HG02588 (cell line): ENCODE measurements at regions not wholly inside any gene's neighbourhood (a gene's known extent, or its start where the extent isn't known, plus 50 kb on each side); places are given as distances from the start of the nearest gene placed in this dataset.

Experiments used
- ATAC-seq: cut with Tn5 transposase; IDR thresholded peaks from one replicate; pipeline ENCODE4 v1.9.1; 2021; ENCODE audit warnings: mild to moderate bottlenecking, moderate library complexity; ENCODE audit not compliant: unreplicated experiment

DNA sequence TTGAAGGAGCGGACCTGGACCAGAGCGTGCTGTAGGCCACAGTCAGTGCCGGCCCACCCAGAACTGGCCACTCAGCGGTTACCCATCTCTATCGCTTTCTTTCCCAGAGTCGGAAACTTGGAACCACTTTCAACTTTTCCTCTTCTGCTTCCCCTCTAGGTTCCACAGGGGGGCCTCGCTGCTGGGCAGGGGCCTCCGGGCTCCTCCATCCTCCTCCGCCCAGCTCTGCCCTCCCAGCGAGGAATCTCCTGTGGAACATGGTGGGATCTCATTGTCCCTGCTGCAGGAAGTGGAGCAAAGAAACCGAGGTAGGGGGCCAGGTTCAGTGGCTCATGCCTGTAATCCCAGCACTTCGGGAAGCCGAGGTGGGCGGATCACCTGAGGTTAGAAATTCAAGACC lies 139.2 kb downstream of the ETS2 start:
- ATAC-seq: no peak

DNA sequence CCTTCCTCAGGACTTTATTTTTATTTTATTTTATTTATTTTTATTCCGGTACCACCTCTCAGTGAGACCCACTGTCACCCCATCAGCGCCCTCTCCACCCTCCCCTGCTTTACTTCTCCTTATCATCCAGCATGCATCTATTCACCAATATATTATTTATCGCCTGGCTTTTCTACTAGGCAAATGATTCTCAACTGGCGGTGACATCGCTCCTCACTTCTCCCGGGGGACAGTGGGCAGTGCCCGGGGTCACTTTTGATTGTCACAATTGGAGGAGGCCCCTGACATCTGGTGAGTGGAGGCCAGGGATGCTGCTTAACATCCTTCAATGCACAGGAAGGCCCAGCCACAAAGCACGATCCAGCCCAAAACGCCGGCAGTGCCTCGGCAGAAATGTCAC lies 138.7 kb downstream of the ETS2 start:
- ATAC-seq: no peak

DNA sequence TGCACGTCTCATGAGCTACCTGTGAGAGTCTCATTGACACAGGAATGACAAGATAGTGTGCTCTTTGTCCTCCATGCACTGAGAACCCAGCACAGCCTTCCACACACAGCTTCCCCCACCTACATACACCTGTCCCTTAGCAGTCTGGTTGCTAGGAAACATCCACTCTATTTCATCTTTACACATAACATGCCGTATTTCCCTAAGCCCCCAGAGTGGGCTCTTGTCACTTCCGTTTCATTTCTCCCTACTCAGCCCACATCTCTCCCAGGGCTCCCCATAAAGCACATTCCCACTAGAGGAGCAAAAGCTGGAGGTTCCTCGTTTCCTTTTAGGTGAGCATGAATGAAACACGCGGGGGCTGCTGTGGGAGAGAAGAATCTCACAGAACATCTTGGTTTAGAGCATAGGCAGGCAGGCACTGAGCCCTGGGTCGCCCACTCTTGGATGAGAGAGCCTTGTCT lies 137.1 kb downstream of the ETS2 start:
- ATAC-seq: no peak

DNA sequence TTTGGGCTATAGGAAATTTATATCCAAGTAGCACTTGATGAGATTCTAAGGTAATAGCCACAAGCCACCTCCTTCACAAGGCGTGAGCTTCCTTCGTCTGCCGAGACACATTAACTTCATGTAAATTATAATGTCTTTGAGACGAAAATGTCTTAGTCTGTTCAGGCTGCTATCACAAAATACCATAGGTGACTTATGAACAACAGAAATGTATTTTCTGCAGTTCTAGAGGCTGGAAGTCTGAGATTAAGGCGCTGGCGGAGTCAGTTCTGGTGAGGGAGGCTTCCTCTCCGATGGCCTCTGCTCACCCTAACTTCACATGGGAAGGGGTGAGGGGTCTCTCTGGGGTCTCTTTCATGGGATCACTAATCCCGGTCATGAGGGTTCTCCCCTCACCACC lies 133.0 kb downstream of the ETS2 start:
- ATAC-seq: no peak

DNA sequence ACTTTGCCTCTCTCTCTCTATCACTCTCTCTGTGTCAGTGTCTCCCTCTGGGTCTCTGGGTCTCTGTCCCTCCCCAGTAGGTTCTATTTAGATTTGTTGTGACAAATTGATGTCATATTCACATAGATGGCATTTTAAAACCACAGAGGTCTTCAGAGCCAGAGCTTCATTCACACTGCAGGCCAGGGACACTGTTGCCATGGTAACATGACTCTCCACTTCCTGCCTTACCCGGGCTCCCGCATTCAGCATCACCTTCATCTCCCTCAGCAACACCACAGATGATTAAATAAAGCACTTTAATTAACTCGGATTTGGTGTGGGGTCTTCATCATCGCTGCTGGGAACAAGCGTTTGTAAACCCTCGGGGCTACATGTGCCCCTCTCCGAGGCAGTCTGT lies 132.6 kb downstream of the ETS2 start:
- no peak for ATAC-seq

DNA sequence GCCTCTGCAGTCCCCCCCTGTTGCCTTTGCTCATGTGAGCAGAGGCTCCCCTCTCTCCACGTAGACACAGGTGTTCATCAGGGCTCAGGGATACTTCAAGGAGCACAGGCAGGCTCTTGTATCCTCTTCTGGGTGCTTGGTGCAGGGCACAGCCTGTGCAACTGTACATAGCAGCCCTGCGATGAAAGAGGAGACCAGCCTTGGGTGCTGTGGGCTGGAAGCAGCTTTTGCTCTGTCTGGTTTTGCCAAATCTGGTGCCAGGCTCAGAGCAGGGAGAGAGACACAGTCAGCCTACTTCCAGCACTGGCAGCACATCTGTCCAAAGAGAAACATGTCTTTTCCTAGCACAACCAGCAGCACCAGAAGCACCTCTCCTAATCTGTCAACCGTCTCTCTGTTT lies 132.1 kb downstream of the ETS2 start:
- no peak for ATAC-seq

DNA sequence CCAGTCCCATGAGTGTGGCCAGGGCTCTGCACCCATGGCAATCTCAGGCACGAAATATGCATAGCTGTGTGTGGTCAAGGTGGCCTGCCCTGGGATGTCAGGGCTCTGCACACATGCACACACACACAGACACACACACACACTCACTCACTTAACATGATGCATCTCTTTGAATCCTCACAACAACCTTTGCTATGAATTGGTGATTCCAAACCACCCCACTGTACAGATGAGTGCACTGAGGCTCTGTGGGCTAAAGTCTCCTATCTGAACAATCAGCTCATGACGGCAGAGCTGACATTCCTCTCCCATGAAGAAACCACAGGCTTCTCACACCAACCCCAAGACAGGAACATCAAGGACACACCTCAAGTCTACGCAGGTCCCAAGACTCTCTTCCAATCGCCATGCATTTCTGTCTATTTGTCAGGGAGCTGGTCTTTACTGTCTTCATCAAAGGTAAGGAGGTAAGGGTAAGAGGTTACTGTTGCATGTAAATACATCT lies 131.6 kb downstream of the ETS2 start:
- ATAC-seq: no peak

DNA sequence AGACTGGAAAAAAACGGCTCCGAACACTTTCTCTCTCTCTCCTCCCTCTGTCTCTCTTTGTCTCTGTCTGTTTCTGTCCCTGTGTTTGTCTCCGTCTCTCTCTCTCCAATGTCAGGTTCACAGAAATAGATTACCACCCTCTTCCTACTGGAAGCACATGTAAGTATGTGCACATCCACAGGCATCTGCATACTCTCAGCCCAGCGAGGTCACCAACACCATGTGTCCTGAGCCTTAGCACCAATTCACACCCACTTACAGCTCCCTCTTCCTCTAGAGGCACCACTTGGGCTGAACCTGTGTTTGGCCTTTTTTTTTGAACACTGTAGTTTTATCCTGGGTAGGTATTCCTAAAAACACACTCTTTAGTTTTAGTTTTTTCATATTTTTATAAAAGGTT lies 130.5 kb downstream of the ETS2 start:
- no peak for ATAC-seq

DNA sequence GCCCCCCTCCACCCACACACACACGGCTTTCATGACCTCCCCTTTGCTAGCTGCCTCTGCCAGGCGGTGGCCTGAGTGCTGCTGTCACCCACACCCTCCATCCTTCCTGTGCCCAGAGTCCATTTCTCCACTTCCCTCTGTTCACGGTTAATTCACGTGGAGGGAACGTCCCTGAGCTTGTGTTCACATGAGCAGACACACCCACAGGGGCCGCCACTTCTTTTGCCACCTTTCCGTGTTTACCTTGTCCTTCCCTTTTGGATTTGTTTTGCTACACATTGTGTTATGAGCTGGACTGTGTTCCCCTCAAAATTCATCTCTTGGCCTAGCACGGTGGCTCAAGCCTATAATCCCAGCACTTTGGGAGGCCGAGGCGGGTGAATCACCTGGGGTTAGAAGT lies 128.0 kb downstream of the ETS2 start:
- no peak for ATAC-seq

DNA sequence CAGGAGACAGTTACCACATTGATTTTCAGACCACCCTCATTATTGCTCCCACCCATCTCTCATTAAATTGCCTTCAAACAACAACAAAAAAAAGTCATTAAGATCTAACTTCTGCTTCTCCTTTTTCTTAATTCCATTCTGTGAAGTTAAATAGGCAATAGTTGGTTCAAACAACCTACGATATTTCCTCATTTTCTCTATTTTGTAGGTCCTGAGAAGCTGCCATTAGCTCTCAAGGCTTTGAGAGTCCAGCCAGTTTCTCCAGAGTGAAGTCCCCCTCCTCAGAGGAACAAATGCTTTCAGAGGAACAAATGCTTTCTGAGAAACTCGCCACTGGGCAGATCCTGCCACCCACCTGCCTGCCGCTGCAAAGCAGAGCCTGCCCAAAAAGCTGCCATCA lies 125.6 kb downstream of the ETS2 start:
- ATAC-seq: no peak

DNA sequence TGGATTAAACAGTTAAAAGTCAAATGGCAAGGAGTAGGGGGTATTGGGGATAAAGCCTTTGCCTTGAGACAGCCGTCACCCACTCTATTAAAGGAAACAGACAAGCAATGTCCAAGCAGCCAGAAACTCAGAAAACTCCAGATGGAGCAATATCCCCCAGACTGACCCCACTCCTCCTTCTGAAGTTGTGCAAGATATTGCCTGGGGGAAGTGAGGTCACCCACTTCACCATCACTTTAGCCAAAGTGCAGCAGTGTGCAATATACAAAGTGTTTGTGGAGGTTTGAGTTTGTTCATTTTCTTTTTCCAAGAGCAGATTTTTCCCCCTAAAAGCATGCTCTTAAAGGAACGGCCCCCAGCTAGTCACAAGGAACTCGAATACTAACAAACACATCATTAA lies 125.1 kb downstream of the ETS2 start:
- no peak for ATAC-seq

DNA sequence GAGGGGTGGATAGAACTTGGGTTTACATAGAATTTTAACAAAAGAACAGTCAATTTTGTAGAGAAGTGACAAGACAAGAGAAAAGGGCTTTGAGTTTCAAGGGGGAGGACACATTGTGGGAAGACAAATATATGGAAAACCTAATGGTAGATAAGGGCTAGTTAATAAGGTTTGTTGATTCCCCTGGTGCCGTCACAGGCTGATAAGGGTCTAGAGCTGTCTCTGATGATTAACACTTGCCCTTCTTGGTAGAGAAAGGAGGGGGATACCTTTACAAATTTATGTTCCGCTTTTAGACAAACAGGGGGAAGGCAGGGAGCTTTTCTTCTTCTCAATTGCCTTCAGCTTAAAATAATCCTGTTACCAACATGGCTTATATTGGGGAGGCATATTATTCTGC lies 124.3 kb downstream of the ETS2 start:
- ATAC-seq: no peak

DNA sequence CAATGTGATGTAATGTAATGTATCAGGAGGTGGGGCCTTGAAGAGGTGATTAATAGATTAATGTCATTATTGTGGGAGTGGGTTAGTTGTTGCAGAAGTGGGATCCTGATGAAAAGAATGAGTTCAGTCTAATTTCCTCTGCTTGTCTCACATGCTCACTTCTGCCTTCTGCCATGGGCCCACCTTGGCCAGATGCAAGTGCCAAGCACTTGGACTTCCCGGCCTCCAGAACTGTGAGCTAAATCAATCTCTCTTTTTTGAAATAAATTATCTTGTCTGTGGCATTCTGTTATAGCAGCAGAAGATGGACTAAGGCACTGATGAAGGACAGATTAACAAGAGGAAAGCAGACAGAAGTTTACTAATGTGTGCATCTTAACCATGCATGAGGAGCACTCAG lies 123.9 kb downstream of the ETS2 start:
- ATAC-seq: no peak

DNA sequence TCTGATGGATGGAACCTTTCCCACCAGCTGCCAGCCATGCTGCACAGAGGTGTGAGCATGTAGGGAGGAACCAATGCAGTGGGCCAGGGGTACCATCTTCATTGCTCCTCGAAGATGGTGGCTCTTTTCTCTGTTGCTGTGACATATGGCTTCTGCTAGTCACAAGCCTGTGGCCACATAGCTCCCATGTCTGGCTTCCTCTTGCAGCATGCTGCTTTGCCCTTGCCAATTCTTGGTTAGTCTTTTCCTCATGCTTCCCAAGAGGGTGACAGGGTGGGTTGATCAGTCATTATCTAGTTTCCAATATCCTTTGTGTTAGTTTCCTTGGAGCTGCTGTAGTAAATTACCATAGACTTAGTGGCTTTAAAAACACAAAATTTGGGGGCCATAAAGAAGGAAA lies 123.4 kb downstream of the ETS2 start:
- ATAC-seq: no peak

DNA sequence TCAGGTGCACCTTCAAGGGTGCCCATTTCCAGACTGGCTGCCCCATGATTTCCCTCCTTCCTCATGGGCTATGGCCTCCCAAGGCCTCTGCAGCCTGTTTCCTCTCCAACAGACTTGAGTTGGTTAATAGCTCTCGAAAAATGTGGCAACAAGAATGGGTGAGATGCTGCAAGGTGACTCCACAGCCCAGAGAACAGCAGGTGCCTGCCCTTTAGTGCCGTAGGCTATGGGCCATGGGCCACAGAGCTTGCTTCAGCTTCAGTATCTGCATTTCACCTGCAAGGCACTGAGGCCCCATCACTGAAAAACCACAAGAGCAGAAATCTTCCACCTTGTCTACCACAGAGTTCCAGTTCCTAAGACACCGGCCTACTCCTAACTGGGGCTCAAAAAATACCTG lies 122.0 kb downstream of the ETS2 start:
- no peak for ATAC-seq

DNA sequence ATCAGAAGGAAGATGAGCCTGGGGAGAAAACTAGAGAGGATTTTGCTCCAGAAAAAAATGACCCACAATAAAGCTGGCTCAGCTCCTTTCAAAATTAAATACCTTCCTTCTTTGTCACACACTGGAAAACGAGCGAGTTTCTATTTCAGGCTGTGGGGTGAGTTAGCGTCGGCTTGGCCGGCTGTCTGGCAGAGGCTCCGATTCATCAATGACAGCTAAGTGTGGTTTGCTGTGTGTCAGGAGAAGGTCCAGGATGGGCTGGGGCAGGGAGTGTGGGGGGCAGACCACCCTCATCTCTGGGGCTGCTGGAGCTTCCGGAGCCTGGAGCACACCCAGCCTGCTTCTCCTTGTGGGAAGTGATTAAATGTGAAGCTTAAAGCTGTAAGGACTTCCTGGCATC lies 120.2 kb downstream of the ETS2 start:
- ATAC-seq: no peak

DNA sequence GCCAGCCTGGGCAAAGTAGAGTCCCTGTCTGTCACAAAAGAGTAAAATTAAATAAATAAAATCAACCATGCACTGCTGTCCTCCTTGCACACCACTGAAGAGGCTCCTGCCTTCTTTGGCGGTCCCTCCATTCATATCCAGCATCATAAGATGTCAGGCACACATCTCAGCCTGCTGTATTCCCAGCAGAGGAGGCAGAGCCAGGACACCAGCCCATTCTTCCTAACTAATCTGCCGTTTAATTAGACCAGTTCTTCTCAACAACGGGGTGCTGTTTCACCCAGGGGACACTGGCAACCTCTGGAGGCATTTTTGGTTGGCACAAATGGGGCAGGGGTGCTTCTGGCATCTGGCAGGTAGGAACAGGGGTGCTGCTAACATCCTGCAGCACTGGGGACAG lies 119.7 kb downstream of the ETS2 start:
- ATAC-seq: no peak

DNA sequence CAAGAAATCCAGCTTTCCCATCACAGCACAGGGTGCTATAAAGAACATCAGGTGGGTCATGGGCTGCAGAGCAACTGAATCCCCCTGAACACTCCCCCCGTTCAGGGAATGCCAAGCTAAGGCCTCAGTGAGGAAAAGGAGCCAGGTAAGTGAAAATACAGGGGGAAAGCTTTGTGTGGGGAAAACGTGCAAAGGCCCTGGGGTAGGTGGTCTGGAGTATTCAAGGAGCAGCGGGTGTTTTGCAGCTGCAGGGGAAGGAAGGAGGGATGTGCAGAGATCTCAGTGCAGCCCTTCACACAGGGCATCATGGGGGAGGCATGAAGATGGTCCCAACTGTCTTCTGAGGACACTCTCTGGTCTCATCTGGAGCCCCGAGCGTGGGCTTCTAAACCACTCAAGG lies 119.2 kb downstream of the ETS2 start:
- ATAC-seq: no peak

DNA sequence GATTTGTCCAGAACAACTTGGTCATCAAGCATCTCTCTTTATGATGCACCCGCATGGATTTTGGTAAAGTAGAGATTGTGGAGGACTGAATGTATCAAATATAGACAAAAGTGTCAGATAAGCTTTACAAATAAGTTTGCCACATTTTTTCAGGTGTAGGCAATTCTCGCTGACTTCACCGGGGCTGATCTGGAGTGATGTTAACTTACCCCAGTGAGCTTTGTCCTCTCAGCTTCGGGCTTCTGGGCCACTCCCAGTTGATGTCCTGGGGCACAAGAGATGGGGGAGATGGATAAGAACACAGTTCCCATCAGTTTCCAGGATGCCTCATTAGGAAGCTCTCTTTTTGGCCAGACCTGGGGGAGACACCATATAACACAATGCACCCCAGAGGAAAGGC lies 117.7 kb downstream of the ETS2 start:
- no peak for ATAC-seq

DNA sequence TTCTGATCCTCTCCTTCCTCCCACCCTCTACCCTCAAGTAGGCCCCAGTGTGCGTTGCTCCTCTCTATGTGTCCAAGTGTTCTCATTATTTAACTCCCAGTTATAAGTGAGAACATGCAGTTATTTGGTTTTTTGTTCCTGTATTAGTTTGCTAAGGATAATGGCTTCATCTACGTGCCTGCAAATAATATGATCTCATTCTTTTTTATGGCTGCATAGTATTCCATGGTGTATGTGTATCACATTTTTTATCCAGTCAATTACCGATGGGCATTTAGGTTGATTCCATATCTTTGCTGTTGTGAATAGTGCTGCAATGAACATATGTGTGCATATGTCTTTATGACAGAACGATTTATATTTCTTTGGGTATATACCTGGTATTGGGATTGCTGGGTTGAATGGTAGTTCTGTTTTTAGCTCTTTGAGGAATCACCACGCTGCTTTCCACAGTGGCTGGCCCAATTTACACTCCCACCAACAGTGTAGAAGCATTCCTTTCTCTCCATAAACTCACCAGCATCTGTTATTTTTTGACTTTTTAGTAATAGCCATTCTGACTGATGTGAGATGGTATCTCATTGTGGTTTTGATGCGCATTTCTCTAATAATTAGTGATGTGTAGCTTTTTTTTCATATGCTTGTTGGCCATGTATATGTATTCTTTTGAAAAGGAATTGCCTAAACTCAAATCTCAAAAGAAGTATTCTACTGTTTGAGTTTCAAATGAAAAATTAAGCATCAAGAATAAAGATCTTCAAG lies 116.9 kb downstream of the ETS2 start:
- ATAC-seq: no peak

DNA sequence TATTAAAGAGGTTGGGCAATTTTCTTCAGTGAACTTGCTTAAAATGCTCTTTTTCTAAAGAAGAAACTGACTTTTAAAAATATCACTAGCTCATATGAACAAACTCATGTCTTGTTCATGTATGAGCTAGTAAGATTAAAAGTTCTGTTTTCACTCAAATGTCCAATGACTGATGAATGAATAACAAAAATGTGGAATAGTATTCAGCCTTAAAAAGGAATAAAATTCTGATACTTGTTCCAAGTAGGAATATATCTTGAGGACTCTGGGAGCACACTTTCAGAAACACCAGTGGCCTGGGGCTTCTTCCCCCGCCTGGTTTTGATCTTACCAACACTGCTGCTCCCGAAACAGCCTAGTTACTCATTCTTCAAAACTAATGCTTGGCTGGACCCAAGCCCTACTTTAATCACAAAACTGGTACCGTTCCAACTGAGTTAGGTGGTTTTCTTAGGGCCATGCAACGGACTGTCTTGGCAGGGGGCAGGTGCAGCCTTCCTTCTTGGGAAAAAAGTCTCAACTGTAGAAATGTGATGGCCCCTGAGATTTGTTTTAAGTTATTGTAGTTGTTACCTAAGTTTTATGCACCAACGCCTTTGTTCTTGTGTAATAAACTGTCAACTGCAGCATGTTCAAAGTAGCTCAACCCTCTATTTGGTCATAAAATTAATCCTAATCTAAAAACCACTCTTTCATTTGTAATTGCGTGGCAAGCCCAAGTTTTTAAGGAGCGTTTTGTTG lies 116.0 kb downstream of the ETS2 start:
- no peak for ATAC-seq

DNA sequence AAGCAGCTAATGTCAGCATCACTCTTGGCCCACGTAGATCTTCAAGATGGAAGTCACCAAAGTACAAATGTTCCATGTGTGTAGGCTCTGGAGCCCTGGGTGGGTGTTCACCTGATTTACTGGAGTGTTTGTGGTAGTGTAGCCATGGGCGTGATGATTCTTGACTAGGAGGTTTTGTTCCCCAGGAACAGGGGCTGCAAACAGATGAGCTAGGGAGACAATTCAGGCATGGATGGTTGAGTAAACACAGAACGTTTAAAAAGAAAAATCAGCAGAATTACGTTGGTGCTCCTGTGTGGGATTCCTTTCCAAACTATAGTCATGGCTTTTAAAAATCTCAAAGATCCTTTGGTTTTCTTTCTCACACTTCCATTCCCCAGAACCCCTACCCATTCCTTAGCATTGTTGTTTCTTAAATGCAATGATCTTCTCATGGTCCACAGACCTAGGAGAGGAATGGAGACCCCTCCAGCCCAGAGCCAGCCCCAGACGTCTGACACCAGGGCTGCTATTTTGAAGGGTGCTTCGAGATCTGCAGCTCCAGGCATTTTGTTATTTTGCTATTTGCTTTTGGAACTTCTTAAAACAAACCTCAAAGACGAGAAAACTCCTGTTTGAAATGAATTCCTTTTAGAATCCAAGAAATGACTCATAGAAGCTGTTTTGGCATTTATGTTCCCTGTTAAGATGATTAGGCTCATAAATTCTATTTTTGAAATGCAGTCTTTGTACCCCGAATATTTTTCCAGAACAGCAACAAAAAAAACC lies 115.1 kb downstream of the ETS2 start:
- ATAC-seq: no peak
